Astrocyte of the cerebellum (primary cell): ENCODE measurements at regions not wholly inside any gene's neighbourhood (a gene's known extent, or its start where the extent isn't known, plus 50 kb on each side); places are given as distances from the start of the nearest gene placed in this dataset.

Experiments used
- DNase-seq: peaks from one replicate; pipeline ENCODE4 v3.0.0-alpha.2; 2011; ENCODE audit warnings: low read depth
- H3K4me3 ChIP-seq: 2 replicates; pipeline ENCODE4 v1.5.1; 2011; ENCODE audit warnings: mild to moderate bottlenecking, low read depth, low read length, moderate library complexity
- in situ Hi-C: cut with HindIII; loops from 2 replicates; pipeline ENCODE4 v1.10.0; 2017; ENCODE audit warnings: low sequenced_read_pairs
- TF ChIP-seq, protein P1 (sequence below): IDR thresholded peaks from 2 replicates; pipeline ENCODE4 v1.5.1; 2012; ENCODE audit warnings: low read length, low read depth, moderate library complexity, mild to moderate bottlenecking; ENCODE audit errors: missing control alignments

DNA sequence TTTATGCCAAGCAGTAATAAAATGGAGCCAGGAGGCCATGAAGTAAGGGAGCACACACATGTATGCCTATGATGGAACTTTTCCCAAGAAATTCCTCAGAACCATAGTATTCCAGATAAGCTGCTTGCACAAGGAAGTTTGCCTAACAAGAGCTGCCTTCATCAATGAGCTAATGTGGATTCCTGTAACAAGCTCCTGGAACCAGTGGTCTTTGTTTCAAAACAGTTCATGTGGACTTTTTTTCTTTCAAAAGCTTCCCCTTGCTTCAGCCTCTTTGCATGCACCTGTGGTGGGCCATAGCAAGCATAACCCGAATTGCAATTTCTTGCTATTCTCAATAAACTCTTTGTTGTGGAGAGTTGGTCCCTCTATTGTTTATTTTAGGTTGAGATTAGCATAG, 359.6 kb downstream of the UTRN start:
- no peak for DNase-seq
- in situ Hi-C loops, result no loop called here
- H3K4me3 ChIP-seq, result no peak overlapping the region
- TF ChIP-seq, protein P1, sequence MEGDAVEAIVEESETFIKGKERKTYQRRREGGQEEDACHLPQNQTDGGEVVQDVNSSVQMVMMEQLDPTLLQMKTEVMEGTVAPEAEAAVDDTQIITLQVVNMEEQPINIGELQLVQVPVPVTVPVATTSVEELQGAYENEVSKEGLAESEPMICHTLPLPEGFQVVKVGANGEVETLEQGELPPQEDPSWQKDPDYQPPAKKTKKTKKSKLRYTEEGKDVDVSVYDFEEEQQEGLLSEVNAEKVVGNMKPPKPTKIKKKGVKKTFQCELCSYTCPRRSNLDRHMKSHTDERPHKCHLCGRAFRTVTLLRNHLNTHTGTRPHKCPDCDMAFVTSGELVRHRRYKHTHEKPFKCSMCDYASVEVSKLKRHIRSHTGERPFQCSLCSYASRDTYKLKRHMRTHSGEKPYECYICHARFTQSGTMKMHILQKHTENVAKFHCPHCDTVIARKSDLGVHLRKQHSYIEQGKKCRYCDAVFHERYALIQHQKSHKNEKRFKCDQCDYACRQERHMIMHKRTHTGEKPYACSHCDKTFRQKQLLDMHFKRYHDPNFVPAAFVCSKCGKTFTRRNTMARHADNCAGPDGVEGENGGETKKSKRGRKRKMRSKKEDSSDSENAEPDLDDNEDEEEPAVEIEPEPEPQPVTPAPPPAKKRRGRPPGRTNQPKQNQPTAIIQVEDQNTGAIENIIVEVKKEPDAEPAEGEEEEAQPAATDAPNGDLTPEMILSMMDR, result no peak

DNA sequence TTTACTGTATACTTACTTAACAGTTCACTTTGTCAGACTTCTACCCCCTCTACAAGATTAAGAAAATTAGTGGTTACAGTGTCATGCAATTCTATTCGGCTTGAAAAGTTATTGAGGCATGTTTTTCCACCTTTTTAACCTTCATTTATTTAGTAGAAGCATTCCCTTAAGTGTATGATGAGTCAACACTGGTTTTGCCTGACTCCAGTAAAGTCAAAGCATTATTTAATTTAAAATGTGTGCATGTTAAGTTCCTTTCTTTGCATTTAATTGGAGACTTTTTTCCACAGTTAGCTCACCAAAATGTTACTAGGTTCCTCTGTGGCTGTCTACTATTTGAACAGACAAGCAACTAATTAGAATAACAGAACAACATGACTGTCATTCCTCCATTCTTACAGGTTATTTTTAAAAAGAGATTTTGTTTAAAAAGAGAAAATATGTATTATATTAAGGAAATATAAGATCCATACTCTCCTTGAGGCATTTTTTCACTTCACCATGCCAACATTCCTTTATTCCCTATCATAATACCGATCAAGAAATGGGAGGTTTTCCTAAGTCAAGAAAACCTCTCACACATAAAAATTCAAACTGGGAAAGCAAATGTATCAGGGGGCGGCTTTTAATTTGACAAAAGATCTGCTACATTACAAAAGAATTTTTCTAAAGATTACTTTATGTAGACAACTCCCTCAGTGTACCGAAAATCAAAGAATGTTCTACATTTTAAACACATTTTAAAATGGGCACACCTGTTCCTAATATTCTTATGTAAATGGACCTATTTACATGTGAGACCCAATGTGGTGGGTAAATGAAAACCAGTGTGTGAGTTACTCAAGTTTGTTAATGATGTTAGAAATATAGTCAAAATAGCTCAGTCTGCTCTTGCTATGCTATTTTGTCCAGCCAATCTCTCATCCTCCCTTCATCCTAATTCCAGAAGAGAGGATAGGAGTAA, 361.2 kb downstream of the UTRN start:
- DNase-seq, result no peak
- H3K4me3 ChIP-seq, result no peak overlapping the region
- TF ChIP-seq, protein P1, result no peak
- in situ Hi-C loops, result no loop called here

DNA sequence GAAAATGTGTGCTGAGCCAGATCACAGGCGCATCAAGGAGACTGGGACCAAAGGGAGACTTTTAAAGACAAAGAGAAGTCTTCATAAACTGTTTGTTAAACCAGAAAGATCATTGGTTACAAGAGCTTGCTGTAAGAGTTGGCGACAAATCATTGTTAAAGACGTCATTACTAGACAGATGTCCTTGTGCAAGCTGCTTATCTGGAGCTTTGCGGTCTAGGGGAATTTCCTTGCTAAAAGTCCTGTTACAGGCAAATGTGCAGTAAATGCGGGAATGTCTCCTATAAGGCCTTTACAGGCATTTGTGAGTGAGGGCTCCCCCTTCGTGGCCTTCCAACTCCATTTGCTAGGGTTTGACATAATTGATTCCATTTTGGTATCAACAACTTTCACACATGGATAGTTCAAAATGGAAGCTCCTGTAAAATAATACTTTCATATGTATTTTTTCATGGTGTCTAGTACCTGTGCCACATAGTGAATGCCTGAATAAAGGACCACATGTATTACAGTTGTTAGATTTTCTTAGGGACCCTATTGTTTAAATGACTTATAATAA, 362.4 kb downstream of the UTRN start:
- no peak for DNase-seq
- TF ChIP-seq, protein P1, result no peak
- no peak overlapping the region for H3K4me3 ChIP-seq
- in situ Hi-C loops, result no loop called here

DNA sequence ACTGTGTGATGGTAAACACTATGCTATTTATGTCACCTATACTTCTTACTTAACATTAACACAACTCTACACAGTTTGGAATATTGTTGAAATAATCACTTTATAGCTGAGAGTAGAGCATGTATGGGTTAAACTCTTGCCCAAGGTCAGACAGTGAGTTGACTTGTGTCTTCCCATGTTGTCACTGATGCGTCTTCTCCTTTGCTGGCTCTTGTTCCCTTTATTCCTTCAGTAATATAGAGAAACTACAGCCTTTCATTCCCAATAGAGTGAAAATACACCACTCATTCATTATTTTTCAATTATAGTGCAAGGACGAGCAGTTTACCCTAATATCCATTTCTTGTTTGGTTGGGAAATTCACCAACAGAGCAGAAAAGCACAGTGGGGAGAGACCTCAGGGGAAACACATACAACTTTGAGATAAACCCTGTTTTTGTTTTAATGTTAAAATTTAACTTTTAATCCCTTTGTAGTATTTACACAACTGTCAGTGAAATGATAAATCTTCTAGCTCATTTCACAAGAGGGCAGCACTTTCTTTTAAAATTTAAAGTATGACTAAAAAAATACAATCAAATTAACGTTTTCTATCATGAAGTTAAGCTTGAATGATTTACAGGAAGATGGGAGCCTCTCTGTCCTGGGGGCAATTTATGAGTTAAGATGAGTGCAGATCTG, 363.0 kb downstream of the UTRN start:
- TF ChIP-seq, protein P1, result no peak
- DNase-seq, result no peak
- in situ Hi-C loops, result no loop called here
- H3K4me3 ChIP-seq, result no peak overlapping the region

DNA sequence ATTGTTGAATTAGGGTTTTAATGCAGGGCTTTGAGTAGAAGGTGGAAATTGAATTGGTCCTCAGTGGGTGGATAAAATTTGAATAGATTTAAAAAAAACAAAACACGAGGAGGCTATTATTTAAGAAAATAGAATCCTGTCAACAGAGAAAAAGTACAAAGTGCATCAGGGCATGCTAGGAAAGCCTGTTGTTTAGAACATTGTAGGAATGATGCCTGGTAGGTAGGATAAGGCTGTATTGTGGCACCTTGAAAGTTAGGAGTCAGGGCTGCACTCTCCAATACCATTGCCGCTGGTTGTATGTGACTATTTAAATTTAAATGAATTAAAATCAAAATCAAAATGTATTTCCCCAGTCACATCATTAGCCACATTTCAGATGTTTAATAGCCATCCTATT, 363.9 kb downstream of the UTRN start:
- TF ChIP-seq, protein P1, result no peak
- no peak for DNase-seq

DNA sequence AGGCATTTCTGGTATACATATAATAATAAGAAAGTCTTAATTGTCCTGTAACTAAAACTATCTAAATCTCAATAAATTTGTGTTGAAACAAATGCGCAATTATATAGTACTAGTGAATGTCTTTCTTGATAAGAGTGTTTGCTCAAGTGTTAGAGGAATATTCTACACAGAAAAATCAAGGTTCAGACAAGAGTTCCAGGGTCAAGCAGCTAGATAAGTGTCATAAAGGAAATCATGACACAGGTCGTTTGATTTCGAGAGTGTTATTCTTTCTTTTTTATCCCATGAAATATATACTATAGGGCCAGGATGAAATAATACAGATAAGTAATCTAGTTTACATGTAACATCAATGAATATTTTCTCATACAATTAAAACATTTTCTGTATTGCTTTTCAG, 366.1 kb downstream of the UTRN start:
- no peak for DNase-seq
- H3K4me3 ChIP-seq, result no peak overlapping the region
- TF ChIP-seq, protein P1, result no peak
- in situ Hi-C loops, result no loop called here

More for the DNA sequence above, 363.9 kb downstream of the UTRN start:
- no peak overlapping the region for H3K4me3 ChIP-seq
- in situ Hi-C loops, result no loop called here
